ENCODE measurements at regions not wholly inside any gene's neighbourhood (a gene's known extent, or its start where the extent isn't known, plus 50 kb on each side); places are given as distances from the start of the nearest gene placed in this dataset.

- TF ChIP-seq CSRNP3 (CRISPR knock-in tag; IDR thresholded peaks at IDR 0.05) = no peak
- no peak for TF ChIP-seq ISL1 (CRISPR knock-in tag; IDR thresholded peaks at IDR 0.05)
- TF ChIP-seq POU6F1 (CRISPR knock-in tag; IDR thresholded peaks at IDR 0.05; ENCODE audit: borderline replicate concordance, low read depth) = no peak
- TF ChIP-seq ZC3H10 (CRISPR knock-in tag; IDR thresholded peaks at IDR 0.05) = no peak
Observed at GRCh38 chr22:49305214-49305965, 522.3 kb downstream of the BRD1 start.

Data from SK-N-SH treated with all-trans-retinoic acid at 6 μM for 48 hours (cell line).